ENCODE measurements at regions not wholly inside any gene's neighbourhood (a gene's known extent, or its start where the extent isn't known, plus 50 kb on each side); places are given as distances from the start of the nearest gene placed in this dataset.

GRCh38 chr20:48471759-48472408 is 355.9 kb downstream of the PREX1 start:
- DNase-seq (ENCODE audit: low read depth, low spot score), result no peak
- H3K9ac ChIP-seq (ENCODE audit: insufficient read length, low read depth), result no peak overlapping the region
- TF ChIP-seq SUZ12 (IDR thresholded peaks at IDR 0.05; ENCODE audit: extremely low read depth, insufficient read depth, insufficient read length), result no peak
- TF ChIP-seq ZNF274 (IDR thresholded peaks at IDR 0.05; ENCODE audit: low read depth, low read length), result no peak
- TF ChIP-seq YY1 (IDR thresholded peaks at IDR 0.05; ENCODE audit: insufficient read depth, insufficient read length), result no peak
- H3K36me3 ChIP-seq (ENCODE audit: insufficient read depth, insufficient read length, low read length), result no peaks in the 10 kb centered on the region
- no peaks in the 10 kb centered on the region for H3K27me3 ChIP-seq (ENCODE audit: insufficient read depth, insufficient read length)
- peaks cover 6% of the 10 kb centered on the region; the same call in 1 of the 2 replicates for H3K9me3 ChIP-seq (ENCODE audit: insufficient read depth, low read length)
- H3K4me1 ChIP-seq (ENCODE audit: insufficient read depth, insufficient read length), result no peaks in the 10 kb centered on the region
- no peak overlapping the region for H3K4me3 ChIP-seq (ENCODE audit: insufficient read length, low read depth)

- Histone ChIP-seq H3K9ac (ENCODE audit: insufficient read length, low read depth) (no peak overlapping the region), H3K4me1 (ENCODE audit: insufficient read depth, insufficient read length) (no peaks in the 10 kb centered on the region), H3K9me3 (ENCODE audit: insufficient read depth, low read length) (peaks cover 6% of the 10 kb centered on the region; the same call in 1 of the 2 replicates), H3K36me3 (ENCODE audit: insufficient read depth, insufficient read length, low read length) (no peaks in the 10 kb centered on the region), H3K4me3 (ENCODE audit: insufficient read length, low read depth) (no peak overlapping the region), H3K27me3 (ENCODE audit: insufficient read depth, insufficient read length) (no peaks in the 10 kb centered on the region)
- no peak for DNase-seq (ENCODE audit: low read depth, low spot score)
- TF ChIP-seq ZNF274 (IDR thresholded peaks at IDR 0.05; ENCODE audit: low read depth, low read length), result no peak
These were observed 356.6 kb downstream of the PREX1 start for GRCh38 chr20:48471176-48471575.

DNA sequence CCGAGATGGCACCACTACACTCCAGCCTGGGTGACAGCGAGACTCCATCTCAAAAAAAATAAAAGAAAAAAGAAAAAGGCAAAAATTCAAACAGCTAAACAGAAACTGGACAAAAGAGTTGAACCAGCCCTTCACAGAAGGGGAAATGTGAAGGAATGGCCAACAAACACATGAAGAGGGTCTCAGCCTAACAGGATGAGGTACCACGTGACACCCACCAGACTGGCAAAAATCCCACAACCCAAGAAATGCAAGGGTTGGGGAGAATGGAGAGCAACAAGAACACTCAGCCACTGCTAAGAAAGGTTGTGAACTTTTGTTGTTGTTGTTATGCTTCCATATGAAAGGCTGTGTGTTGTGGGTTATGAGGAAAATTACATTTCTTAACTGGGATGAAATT is 357.7 kb downstream of the PREX1 start:
- no peak overlapping the region for H3K4me3 ChIP-seq (ENCODE audit: insufficient read length, low read depth)
- no peaks in the 10 kb centered on the region for H3K36me3 ChIP-seq (ENCODE audit: insufficient read depth, insufficient read length, low read length)
- no peak overlapping the region for H3K9ac ChIP-seq (ENCODE audit: insufficient read length, low read depth)
- no peak for TF ChIP-seq SUZ12 (IDR thresholded peaks at IDR 0.05; ENCODE audit: extremely low read depth, insufficient read depth, insufficient read length)
- no peak for TF ChIP-seq YY1 (IDR thresholded peaks at IDR 0.05; ENCODE audit: insufficient read depth, insufficient read length)
- TF ChIP-seq ZNF274 (IDR thresholded peaks at IDR 0.05; ENCODE audit: low read depth, low read length), result no peak
- DNase-seq (ENCODE audit: low read depth, low spot score), result no peak
- H3K9me3 ChIP-seq (ENCODE audit: insufficient read depth, low read length), result peaks cover 6% of the 10 kb centered on the region; the same call in 1 of the 2 replicates
- no peaks in the 10 kb centered on the region for H3K4me1 ChIP-seq (ENCODE audit: insufficient read depth, insufficient read length)
- H3K27me3 ChIP-seq (ENCODE audit: insufficient read depth, insufficient read length), result no peaks in the 10 kb centered on the region

DNA sequence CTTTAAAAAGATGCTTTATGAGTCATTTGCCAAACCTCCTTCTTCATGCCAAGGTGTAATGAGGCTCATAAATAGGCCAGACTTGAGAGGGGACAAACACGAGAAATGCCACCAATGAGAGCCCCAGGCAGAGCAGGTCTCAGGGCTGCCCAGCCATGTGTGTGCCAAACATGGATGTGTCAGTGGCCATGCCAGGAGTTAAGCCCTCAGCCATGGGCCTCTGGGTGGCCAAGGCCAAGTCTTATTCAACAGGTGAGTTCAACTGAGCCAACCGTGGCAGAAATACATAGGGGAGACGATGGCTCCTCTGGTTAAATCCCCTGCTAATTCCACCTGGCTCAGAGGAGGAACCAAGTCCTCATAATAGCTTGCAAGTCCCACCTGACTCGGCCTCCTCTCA is 358.8 kb downstream of the PREX1 start:
- DNase-seq (ENCODE audit: low read depth, low spot score), result no peak
- Histone ChIP-seq H3K9ac (ENCODE audit: insufficient read length, low read depth) (no peak overlapping the region), H3K9me3 (ENCODE audit: insufficient read depth, low read length) (peaks cover 6% of the 10 kb centered on the region; the same call in 1 of the 2 replicates), H3K4me1 (ENCODE audit: insufficient read depth, insufficient read length) (no peaks in the 10 kb centered on the region), H3K4me3 (ENCODE audit: insufficient read length, low read depth) (no peak overlapping the region), H3K36me3 (ENCODE audit: insufficient read depth, insufficient read length, low read length) (no peaks in the 10 kb centered on the region), H3K27me3 (ENCODE audit: insufficient read depth, insufficient read length) (no peaks in the 10 kb centered on the region)
- TF ChIP-seq SUZ12 (IDR thresholded peaks at IDR 0.05; ENCODE audit: extremely low read depth, insufficient read depth, insufficient read length), result no peak

DNA sequence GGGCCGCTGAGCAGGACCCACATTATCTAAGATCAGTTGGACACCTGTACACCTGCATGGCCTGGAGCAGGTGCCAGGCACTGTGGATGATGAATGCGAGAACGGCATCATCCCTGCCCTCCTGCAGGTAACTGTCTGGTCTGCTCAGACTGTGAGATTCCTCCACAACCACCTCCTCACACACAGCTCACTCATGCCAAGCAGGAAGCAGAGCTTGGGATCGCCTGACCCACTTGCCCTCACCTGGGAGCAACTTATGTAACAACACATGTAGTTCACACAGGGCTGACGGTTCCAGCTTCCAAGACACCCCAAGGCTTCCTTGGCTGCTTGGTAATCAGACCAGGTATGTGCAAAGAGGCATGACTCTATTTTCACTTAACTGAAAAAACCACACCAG is 359.2 kb downstream of the PREX1 start:
- H3K36me3 ChIP-seq (ENCODE audit: insufficient read depth, insufficient read length, low read length), result no peaks in the 10 kb centered on the region
- H3K4me3 ChIP-seq (ENCODE audit: insufficient read length, low read depth), result no peak overlapping the region
- no peak for DNase-seq (ENCODE audit: low read depth, low spot score)
- H3K9me3 ChIP-seq (ENCODE audit: insufficient read depth, low read length), result peaks cover 6% of the 10 kb centered on the region; the same call in 1 of the 2 replicates
- TF ChIP-seq ZNF274 (IDR thresholded peaks at IDR 0.05; ENCODE audit: low read depth, low read length) (no peak), SUZ12 (IDR thresholded peaks at IDR 0.05; ENCODE audit: extremely low read depth, insufficient read depth, insufficient read length) (no peak)
- H3K4me1 ChIP-seq (ENCODE audit: insufficient read depth, insufficient read length), result no peaks in the 10 kb centered on the region
- H3K9ac ChIP-seq (ENCODE audit: insufficient read length, low read depth), result no peak overlapping the region
- H3K27me3 ChIP-seq (ENCODE audit: insufficient read depth, insufficient read length), result no peaks in the 10 kb centered on the region

DNA sequence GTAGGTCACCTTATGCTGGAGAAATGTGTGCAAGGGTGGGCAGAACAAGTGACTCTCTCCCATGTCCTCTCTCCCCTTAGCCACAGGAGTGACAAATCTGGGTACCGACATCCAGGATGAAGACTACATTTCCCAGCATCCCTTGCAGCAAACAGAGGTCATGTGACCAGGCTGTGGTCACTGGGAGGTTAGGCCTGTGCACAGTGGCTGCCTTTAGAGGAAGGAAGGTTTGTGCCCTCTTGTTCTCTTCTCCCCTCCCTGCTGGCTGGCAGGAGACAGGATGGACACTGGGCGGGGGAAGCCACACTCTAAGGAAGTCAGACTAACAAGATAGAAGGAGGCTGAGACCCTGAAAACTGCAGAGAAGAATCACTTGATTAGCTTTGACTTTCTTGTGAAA is 360.2 kb downstream of the PREX1 start:
- H3K36me3 ChIP-seq (ENCODE audit: insufficient read depth, insufficient read length, low read length), result no peaks in the 10 kb centered on the region
- DNase-seq (ENCODE audit: low read depth, low spot score), result peak; percentile 16

DNA sequence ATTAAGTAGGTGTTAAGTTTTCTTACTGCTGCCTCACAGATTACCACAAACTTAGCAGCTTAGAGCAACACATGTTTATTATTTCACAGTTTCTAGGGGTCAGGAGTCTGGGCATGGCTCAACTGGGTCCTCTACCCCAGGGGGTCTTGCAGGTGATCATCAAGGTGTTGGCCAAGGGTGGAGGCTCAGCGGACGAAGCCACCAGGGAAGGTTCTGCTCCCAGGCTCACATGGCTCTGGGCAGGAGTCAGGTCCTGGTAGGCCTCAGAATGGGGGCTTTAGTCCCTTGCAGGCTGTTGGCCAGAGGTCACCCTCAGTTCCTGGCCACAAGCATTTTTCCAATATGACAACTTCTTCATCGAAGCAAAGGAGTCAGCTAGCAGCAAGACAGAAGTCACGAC is 362.5 kb downstream of the PREX1 start:
- TF ChIP-seq ZNF274 (IDR thresholded peaks at IDR 0.05; ENCODE audit: low read depth, low read length), result no peak
- TF ChIP-seq YY1 (IDR thresholded peaks at IDR 0.05; ENCODE audit: insufficient read depth, insufficient read length), result no peak
- TF ChIP-seq SUZ12 (IDR thresholded peaks at IDR 0.05; ENCODE audit: extremely low read depth, insufficient read depth, insufficient read length), result no peak
- no peaks in the 10 kb centered on the region for H3K27me3 ChIP-seq (ENCODE audit: insufficient read depth, insufficient read length)

More for the DNA sequence above, 360.2 kb downstream of the PREX1 start:
- no peak overlapping the region for H3K9ac ChIP-seq (ENCODE audit: insufficient read length, low read depth)
- no peak overlapping the region for H3K4me3 ChIP-seq (ENCODE audit: insufficient read length, low read depth)
- no peaks in the 10 kb centered on the region for H3K4me1 ChIP-seq (ENCODE audit: insufficient read depth, insufficient read length)
- H3K27me3 ChIP-seq (ENCODE audit: insufficient read depth, insufficient read length), result no peaks in the 10 kb centered on the region
- H3K9me3 ChIP-seq (ENCODE audit: insufficient read depth, low read length), result peaks cover 6% of the 10 kb centered on the region; the same call in 1 of the 2 replicates
- TF ChIP-seq SUZ12 (IDR thresholded peaks at IDR 0.05; ENCODE audit: extremely low read depth, insufficient read depth, insufficient read length) (no peak), YY1 (IDR thresholded peaks at IDR 0.05; ENCODE audit: insufficient read depth, insufficient read length) (no peak), ZNF274 (IDR thresholded peaks at IDR 0.05; ENCODE audit: low read depth, low read length) (no peak)

More for the DNA sequence above, 362.5 kb downstream of the PREX1 start:
- no peaks in the 10 kb centered on the region for H3K4me1 ChIP-seq (ENCODE audit: insufficient read depth, insufficient read length)
- H3K4me3 ChIP-seq (ENCODE audit: insufficient read length, low read depth), result no peak overlapping the region
- no peaks in the 10 kb centered on the region for H3K36me3 ChIP-seq (ENCODE audit: insufficient read depth, insufficient read length, low read length)
- H3K9me3 ChIP-seq (ENCODE audit: insufficient read depth, low read length), result peaks cover 6% of the 10 kb centered on the region; the same call in 1 of the 2 replicates
- no peak overlapping the region for H3K9ac ChIP-seq (ENCODE audit: insufficient read length, low read depth)
- no peak for DNase-seq (ENCODE audit: low read depth, low spot score)
